NCI-H748 treated with DMSO at 0.1 percent for 48 hours (cell line): ENCODE measurements at regions not wholly inside any gene's neighbourhood (a gene's known extent, or its start where the extent isn't known, plus 50 kb on each side); places are given as distances from the start of the nearest gene placed in this dataset.
"Not testable (repeated sequence)": the region's sequence is repeated elsewhere in the genome, so short reads cannot be mapped to it uniquely, and the experiment has no call there.

Experiments
- DNase-seq: peaks from one replicate; lab custom pipeline; 2025; lab: John Stamatoyannopoulos, UW

DNA sequence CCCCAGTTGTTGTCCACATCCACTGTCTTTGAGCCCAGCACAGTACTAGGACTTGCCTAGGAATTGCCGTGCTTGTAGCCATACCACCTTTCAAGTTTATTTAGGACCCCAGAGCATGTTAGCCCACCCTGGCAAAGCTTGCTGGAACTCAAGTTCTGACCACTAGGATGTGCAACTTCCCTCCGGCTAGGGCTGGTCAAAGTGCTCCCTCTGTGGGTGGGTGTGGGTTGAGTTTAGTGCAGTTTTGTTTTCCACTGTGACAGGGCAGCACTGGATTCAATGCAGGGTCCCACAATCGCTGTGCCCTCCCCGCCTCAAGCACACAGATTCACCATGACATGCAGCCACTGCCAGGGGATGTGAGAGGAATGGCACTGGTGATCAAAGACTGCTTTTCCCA lies 96.0 kb downstream of the RASGEF1B start:
- no peak for DNase-seq

GRCh38 chr4:81369886-81370285 lies 101.8 kb downstream of the RASGEF1B start:
- DNase-seq = no peak

DNA sequence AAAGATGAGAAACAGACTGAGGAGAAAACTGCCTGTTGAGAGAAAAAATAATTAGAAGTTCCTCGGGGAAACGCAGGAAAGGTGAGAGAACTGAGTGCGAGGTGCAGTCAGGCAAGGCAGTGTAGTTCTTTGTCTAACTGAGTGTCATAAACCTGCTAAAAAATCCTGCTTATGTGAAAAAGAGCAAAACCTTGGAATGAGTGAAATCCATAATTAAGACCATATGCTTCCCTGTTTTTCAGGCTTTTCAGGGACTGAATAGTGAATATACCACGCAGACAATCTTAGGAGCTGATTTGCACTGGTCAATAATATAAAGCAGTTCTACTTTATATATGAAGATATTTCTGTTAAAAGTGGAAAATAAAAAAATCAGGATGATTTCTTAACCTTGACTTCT lies 104.9 kb downstream of the RASGEF1B start:
- no peak for DNase-seq

- no peak for DNase-seq
These were observed 111.0 kb downstream of the RASGEF1B start for GRCh38 chr4:81360737-81361136.

DNA sequence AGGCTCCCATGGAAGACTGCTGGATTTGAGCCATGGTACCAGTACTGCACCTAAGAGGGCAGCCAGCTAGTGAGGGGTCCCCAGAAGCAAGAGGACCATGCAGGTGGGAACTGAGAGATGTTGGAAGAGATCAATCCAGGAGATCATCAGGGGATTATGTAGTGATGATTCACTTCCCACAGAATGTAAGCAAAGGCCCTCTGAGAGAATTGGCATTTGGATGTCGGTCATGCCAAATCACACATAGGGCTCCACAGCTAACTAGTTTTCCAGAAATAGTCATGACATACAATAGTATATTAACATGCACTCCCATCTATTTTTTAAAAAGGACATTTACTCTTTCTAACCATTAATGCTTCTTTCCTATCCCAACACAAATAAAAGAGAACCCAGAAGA lies 112.5 kb downstream of the RASGEF1B start:
- DNase-seq = no peak

GRCh38 chr4:81358154-81358553 lies 113.6 kb downstream of the RASGEF1B start:
- DNase-seq = no peak

DNA sequence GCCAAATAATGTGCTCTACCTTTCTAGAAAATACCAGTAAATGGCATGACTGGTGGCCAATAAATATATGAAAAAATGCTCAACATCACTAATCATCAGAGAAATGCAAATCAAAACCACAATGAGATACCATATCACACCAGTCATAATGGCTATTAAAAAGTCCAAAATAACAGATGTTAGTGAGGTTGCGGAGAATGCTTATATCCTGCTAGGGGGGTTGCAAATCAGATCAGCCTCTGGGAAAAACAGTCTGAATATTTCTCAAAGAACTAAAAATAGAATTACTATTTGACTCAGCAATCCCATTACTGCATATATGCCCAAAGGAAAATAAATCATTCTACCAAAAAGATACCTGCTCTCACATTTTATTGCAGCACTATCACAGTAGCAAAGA lies 115.1 kb downstream of the RASGEF1B start:
- no peak for DNase-seq

GRCh38 chr4:81355136-81355535 lies 116.6 kb downstream of the RASGEF1B start:
- no peak for DNase-seq

- no peak for DNase-seq
These were observed 117.8 kb downstream of the RASGEF1B start for GRCh38 chr4:81353861-81354260.

GRCh38 chr4:81352446-81352835 lies 119.3 kb downstream of the RASGEF1B start:
- no peak for DNase-seq

DNA sequence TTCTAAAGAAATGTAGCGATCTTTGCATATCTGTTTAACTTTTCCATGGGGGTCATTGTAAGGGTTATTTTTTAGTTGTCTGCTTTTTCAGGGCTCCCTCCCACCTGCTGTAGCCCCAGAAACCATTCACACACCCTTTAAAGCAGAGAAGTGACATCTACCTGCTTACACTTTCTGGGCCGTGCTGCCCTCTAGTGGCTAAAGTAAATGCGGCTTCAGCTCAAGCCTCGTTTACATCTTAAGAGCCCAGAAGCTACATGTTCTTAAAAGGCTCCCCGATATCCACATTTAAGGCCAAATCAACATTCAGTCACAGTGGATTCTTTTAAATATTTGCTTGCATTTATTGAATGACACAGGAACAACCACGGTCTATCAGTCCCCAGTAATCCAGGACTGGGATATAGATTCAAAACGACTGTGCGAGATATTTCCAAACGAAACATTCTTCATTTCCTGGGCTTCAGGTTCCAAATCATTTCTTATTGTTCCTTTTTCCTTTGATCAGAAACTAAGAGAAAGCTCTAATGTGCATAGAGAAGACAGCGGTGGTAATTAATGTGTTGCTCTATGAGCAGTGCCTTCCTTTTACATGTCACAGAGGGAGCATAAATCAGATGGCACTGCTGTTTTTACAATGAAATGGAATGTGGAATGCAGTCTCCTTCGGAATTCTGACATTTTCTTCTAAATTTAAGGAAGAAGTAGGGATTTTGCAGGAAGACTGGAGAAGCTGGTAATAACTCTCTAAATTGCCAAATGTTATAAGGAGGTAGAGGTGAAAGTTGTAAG lies 119.9 kb downstream of the RASGEF1B start:
- DNase-seq = peak; percentile 28

GRCh38 chr4:81350040-81350439 lies 121.7 kb downstream of the RASGEF1B start:
- DNase-seq = no peak

DNA sequence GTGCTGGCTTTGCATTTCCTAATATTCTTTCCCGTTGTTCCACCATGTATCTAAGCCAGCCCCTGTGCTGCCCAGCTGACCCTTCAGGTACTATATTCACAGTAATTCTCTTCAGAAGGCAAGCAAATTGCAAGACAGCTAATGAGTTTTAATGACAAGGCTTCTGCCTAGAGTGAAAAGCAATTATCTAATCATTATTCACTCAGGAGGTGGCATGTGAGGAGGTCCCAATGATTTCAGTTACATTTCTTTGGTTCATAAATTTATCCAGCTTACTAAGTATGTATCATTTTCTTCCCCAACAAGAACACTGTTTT lies 123.0 kb downstream of the RASGEF1B start:
- no peak for DNase-seq

GRCh38 chr4:81348086-81348777 lies 123.5 kb downstream of the RASGEF1B start:
- no peak for DNase-seq

GRCh38 chr4:81346719-81347118 lies 125.0 kb downstream of the RASGEF1B start:
- no peak for DNase-seq

- no peak for DNase-seq
These were observed 128.2 kb downstream of the RASGEF1B start for GRCh38 chr4:81343536-81343935.

DNA sequence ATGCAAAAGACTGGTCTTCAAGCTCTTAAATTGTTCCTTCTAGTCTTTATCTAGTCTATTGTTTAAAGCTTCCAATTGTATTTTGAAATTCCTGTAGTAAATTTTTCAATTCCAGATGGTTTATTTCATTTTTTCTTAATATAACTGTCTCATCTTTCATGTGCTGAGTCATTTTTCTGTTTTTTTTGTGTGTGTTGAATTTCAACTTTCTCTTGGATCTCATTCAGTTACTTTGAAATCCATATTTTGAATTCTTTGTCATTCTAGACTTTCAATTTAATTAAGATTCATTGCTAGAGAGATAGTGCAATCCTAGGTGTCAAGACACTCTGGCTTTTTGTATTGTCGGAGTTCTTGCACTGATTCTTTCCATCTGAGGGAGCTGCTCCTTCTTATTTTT lies 128.0 kb upstream of the PRKG2 start:
- DNase-seq = no peak

DNA sequence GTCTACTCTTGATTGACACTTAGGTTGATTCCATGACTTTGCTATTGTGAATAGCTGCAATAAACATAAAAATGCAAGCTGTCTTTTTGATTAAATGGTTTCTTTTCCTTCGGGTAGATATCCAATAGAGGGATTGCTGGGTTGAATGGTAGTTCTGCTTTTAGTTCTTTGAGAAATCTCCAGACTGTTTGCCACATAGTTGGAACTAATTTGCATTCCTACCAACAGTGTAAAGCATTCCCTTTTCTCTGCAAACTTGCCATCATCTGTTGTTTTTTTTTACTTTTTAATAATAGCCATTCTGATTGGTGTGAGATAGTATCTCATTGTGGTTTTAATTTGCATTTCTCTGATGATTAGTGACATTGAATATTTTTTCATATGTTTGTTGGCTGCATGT lies 122.2 kb upstream of the PRKG2 start:
- no peak for DNase-seq

DNA sequence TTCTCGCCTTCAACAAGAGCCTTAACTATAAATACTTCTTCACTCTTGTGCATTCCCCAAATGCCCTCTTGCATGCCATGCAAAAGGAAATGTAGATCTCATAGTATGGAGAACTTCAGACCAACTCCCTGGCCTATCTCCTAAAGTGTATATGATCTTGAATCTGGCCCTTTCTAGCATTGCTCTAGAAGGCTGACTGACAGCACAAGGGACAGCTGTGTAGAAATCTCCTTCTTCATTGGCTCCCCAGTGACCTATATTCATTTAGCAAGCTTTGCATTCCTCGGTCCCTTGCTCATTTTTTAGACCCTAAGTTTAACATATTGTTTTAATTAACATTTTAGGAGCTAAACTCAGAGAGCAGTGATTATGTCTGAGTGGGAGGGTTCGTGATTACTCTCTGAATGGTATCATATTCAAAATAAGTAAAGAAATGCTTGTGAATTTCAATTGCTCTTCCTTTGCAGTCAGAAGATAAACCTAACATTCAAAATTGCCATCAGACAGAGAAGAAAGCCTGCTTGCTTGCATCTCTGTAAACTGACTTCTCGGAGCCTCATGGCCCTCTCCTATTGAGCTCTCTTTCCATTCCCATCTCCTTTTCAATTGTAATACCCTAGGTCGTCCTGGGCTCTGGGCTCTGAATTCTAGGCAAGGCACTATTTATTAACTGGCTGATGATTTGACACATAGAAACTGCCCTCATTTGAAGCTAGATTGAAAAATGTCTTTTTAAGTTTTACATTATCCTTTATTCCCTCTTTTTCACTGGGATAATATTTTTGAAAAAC lies 120.3 kb upstream of the PRKG2 start:
- DNase-seq = no peak

DNA sequence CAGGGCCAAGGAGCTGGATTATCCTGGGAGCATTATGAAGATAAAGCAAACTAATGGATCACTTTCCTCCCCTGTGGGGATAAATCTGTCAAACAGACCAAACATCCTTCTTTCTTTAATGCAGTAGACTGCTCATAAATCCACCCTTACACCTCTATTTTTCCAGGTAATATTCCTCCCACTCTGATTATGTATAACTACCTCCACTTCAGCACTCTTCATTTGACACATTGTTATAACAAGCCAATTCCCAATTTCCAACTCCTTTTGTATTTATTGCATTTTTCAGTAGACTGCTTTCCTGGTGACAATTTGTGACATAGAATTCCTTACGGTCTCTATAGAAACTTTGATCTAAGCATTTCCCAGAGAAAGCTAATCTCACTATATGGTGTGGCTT lies 115.0 kb upstream of the PRKG2 start:
- DNase-seq = no peak

DNA sequence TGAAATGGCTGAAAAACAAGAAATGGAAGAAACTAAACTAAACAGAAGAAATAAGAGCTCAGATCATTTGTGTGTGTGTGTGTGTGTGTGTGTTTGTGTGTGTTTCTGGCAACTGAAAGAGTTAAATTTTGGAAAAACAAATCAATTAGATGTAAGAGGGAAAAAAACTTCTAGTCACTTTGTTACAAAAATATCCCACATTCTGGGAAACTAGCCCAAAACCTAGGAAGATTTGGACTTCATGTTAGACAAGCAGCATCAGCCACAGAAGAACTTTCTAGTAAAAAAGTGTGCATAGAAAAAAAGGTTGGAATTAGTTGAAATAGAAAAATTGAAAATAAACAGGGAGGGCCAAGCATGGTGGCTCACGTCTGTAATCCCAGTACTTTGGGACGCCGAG lies 111.6 kb upstream of the PRKG2 start:
- DNase-seq = no peak

DNA sequence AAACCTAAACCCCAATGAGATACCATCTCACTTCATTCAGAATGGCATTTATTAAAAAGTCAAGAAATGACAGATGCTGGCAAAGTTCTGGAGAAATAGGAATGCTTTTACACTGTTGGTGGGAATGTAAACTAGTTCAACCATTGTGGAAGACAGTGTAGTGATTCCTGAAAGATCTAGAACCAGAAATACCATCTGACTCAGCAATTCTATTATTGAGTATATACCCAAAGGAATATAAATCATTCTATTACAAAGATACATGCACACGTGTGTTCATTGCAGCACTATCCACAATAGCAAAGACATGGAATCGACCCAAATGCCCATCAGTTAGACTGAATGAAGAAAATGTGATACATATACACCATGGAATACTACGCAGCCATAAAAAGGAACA lies 109.6 kb upstream of the PRKG2 start:
- not testable (repeated sequence) for DNase-seq

GRCh38 chr4:81319657-81320056 lies 104.6 kb upstream of the PRKG2 start:
- no peak for DNase-seq
